ENCODE measurements at regions not wholly inside any gene's neighbourhood (a gene's known extent, or its start where the extent isn't known, plus 50 kb on each side); places are given as distances from the start of the nearest gene placed in this dataset.
A peak's percentile ranks its signal among the peaks of the same experiment; 100 is the strongest.
"Not testable (repeated sequence)": the region's sequence is repeated elsewhere in the genome, so short reads cannot be mapped to it uniquely, and the experiment has no call there.

- no peak for TF ChIP-seq CTCF (IDR thresholded peaks at IDR 0.05; ENCODE audit: low read depth, low read length, missing control alignments)
- no peaks in the 10 kb centered on the region for H3K36me3 ChIP-seq (replicated peaks)
- peak; percentile 14 for DNase-seq
- H3K27ac ChIP-seq = no peak overlapping the region
- no peaks in the 10 kb centered on the region for H3K27me3 ChIP-seq (replicated peaks)
- no peak overlapping the region for H3K4me3 ChIP-seq (ENCODE audit: low read depth, low read length)
- in situ Hi-C loops (cut with HindIII; ENCODE audit: low pct_ligation_motif_present, low sequenced_read_pairs) = no loop called here
Observed at GRCh38 chr1:26626994-26627393, 68.8 kb upstream of the ARID1A start.

DNA sequence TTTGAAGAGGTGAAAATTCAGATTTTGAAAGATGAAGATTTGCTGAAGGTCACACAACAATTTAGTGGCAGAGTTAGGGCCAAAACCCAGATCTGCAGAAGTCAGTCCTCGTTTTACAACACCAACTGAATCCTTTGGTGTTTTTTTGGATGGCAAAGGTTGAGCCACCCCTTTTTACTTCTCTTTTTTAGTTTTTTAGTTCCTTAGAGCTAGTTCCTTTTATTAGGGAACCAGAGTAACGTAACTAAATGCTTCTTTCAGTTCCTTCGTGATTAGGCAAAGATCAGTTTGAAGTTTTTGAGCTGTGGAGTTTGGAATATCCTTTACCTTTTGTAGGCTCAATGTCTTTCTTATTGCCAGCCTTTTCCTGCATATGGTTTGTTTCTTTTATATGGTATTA is 67.9 kb upstream of the ARID1A start:
- Histone ChIP-seq H3K4me3 (ENCODE audit: low read depth, low read length) (no peak overlapping the region), H3K27me3 (replicated peaks) (no peaks in the 10 kb centered on the region), H3K36me3 (replicated peaks) (no peaks in the 10 kb centered on the region), H3K27ac (no peak overlapping the region)
- TF ChIP-seq CTCF (IDR thresholded peaks at IDR 0.05; ENCODE audit: low read depth, low read length, missing control alignments) = no peak
- in situ Hi-C loops (cut with HindIII; ENCODE audit: low pct_ligation_motif_present, low sequenced_read_pairs) = no loop called here
- DNase-seq = no peak

- Histone ChIP-seq H3K4me3 (ENCODE audit: low read depth, low read length) (no peak overlapping the region), H3K27ac (no peak overlapping the region), H3K36me3 (replicated peaks) (no peaks in the 10 kb centered on the region), H3K27me3 (replicated peaks) (no peaks in the 10 kb centered on the region)
- no peak for DNase-seq
- no peak for TF ChIP-seq CTCF (IDR thresholded peaks at IDR 0.05; ENCODE audit: low read depth, low read length, missing control alignments)
- in situ Hi-C loops (cut with HindIII; ENCODE audit: low pct_ligation_motif_present, low sequenced_read_pairs) = no loop called here
Observed at GRCh38 chr1:26630634-26631033, 65.2 kb upstream of the ARID1A start.

GRCh38 chr1:26635800-26636199 is 60.0 kb upstream of the ARID1A start:
- in situ Hi-C loops (cut with HindIII; ENCODE audit: low pct_ligation_motif_present, low sequenced_read_pairs); H3K4me3 ChIP-seq (ENCODE audit: low read depth, low read length); H3K27me3 ChIP-seq (replicated peaks); H3K27ac ChIP-seq; H3K36me3 ChIP-seq (replicated peaks): not testable (repeated sequence)
- peak; percentile 6 for DNase-seq

GRCh38 chr1:26645734-26646133 is 50.1 kb upstream of the ARID1A start:
- DNase-seq = no peak
- Histone ChIP-seq H3K27me3 (replicated peaks) (no peaks in the 10 kb centered on the region), H3K36me3 (replicated peaks) (no peaks in the 10 kb centered on the region), H3K27ac (no peak overlapping the region), H3K4me3 (ENCODE audit: low read depth, low read length) (no peak overlapping the region)
- TF ChIP-seq CTCF (IDR thresholded peaks at IDR 0.05; ENCODE audit: low read depth, low read length, missing control alignments) = no peak
- in situ Hi-C loops (cut with HindIII; ENCODE audit: low pct_ligation_motif_present, low sequenced_read_pairs) = no loop called here

Data from brain microvascular endothelial cell (primary cell).